ENCODE measurements at regions not wholly inside any gene's neighbourhood (a gene's known extent, or its start where the extent isn't known, plus 50 kb on each side); places are given as distances from the start of the nearest gene placed in this dataset.

GRCh38 chr1:108050158-108050557, 85.2 kb upstream of the VAV3 start:
- DNase-seq: no peak

GRCh38 chr1:108049178-108049819, 84.3 kb upstream of the VAV3 start:
- peak; percentile 17 for DNase-seq

- no peak for DNase-seq
These were observed 83.6 kb upstream of the VAV3 start for GRCh38 chr1:108048301-108049177.

DNA sequence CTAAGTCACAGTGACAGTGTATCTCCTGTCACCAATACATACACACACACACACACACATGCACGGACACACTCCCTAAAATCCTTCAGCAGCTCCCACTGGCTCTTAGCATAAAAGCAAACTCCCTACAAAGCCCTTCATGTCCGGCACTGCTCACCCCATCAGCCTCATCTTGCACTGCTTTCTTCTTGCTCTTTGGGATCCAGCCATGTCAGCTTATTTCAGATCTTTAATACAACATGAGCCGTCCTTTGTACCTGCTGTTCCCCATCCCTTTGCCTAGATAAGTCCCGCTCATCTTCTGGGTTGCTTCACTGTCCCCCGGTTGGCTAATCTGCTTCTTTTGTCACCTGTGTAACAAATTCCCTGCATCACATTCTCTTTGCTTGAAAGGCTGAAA, 82.1 kb upstream of the VAV3 start:
- DNase-seq: no peak

DNA sequence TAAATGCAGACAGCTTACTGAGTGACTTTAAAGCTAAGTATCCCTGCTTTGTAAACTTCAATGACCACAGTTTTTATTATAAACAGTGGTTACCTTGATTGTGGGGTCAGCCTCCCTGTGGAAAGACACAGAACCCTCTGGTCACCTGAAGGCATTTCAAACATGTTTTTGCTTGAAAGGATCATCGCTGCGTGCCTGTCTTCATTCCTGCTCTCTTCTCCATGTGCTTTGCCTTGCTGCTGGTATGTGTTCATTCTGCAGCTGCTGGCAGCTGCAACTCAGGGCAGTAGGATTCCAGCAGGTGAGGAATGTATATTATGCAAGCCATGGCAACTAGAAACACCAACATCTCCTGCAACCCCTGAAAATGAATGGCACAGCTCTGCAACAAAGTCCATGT, 81.0 kb upstream of the VAV3 start:
- no peak for DNase-seq

- no peak for DNase-seq
These were observed 80.5 kb upstream of the VAV3 start for GRCh38 chr1:108045460-108045859.

DNA sequence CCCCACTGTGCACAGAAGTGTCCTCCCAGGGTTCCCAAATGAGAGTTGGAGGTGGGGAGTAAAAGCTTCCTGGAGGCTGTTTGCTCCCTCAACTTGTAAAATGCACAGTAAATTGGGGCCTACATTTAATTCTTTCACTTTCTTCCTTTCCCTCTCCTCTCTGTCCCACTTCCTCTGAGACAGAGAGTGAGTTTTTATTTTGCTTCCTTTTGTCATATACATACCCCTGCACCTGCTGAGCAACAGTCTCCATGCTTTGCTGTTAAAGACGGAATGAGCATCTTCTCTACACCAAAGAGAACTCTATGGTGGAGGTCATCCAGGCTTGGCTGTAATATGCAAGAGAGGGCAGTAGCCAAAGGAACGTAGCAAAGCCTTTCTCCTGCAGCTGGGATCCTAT, 79.3 kb upstream of the VAV3 start:
- no peak for DNase-seq

- no peak for DNase-seq
These were observed 78.7 kb upstream of the VAV3 start for GRCh38 chr1:108043707-108044106.

- no peak for DNase-seq
These were observed 77.6 kb upstream of the VAV3 start for GRCh38 chr1:108042610-108043009.

- no peak for DNase-seq
These were observed 76.6 kb upstream of the VAV3 start for GRCh38 chr1:108041360-108042142.

- no peak for DNase-seq
These were observed 73.8 kb upstream of the VAV3 start for GRCh38 chr1:108038653-108039236.

DNA sequence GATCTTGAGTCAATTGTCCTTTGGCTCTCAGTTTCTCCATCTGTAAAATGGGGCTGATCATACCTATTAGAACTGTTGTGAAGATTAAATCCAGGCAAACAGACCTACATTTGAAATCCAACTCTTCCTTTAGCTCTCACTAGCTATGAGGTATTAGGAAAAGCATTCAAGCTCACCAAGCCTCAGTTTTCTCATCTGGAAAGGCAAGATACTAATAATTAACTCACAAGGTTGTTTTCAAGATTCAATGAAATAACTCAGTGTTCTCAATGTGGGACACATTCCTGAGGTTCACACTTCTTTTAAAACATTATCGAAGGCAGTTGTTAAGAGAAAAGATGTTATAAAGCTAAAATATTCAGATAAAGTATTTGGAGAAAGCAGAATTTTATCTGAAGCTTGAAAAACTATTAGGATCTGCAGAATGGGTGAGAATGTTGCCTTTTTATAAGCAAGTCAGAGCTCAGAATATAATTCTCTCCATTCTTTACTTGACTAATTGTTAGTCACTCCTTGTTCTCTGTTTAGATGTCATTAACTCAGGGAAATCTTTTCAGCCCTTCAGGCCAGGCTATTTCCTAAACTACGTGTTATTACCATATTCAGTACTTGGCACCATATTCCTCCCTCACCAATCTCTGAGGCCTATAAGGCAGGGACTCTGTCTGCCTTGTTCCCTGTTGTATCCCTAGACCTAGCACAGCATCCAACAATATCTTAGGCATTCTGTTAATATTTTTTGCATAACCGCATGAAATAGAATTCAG, 72.0 kb upstream of the VAV3 start:
- no peak for DNase-seq

- DNase-seq: no peak
These were observed 69.4 kb upstream of the VAV3 start for GRCh38 chr1:108034396-108034795.

- no peak for DNase-seq
These were observed 68.6 kb upstream of the VAV3 start for GRCh38 chr1:108033550-108033951.

- no peak for DNase-seq
These were observed 63.9 kb upstream of the VAV3 start for GRCh38 chr1:108028841-108029388.

- no peak for DNase-seq
These were observed 62.4 kb upstream of the VAV3 start for GRCh38 chr1:108027389-108027788.

- DNase-seq: peak; percentile 13
These were observed 52.7 kb upstream of the VAV3 start for GRCh38 chr1:108017698-108018097.

- peak; percentile 80 for DNase-seq
These were observed 51.5 kb upstream of the VAV3 start for GRCh38 chr1:108016451-108016920.
